ENCODE measurements at regions not wholly inside any gene's neighbourhood (a gene's known extent, or its start where the extent isn't known, plus 50 kb on each side); places are given as distances from the start of the nearest gene placed in this dataset.

GRCh38 chr16:5321930-5322329 is 224.3 kb upstream of the EEF2KMT start:
- Histone ChIP-seq H2BK5ac (ENCODE audit: low read depth, low read length, poor library complexity, severe bottlenecking) (no peak overlapping the region), H4K91ac (ENCODE audit: insufficient read depth, low read depth, low read length) (no peak overlapping the region), H3K79me1 (ENCODE audit: low read depth in 1 of 2, low read length in 2 of 2) (no peaks in the 10 kb centered on the region), H3K4ac (ENCODE audit: low read depth, low read length) (no peak overlapping the region), H3K56ac (ENCODE audit: extremely low read depth, insufficient read depth, low read length) (no peak overlapping the region), H3K27me3 (ENCODE audit: control insufficient read depth, insufficient read depth, low read length) (no peaks in the 10 kb centered on the region), H4K20me1 (ENCODE audit: insufficient read depth, low read length) (no peaks in the 10 kb centered on the region), H3K18ac (ENCODE audit: low read depth, low read length) (no peak overlapping the region), H3K9ac (ENCODE audit: low read depth, low read length) (no peak overlapping the region), H4K8ac (ENCODE audit: low read depth in 2 of 2, low read length in 2 of 2) (no peak overlapping the region), H2AK9ac (replicated peaks; ENCODE audit: low read depth, low read length, poor library complexity) (no peak overlapping the region), H3K27ac (ENCODE audit: insufficient read depth, low read length) (no peak overlapping the region), H3K36me3 (ENCODE audit: control insufficient read depth, insufficient read depth, low read length) (no peaks in the 10 kb centered on the region), H4K5ac (ENCODE audit: low read depth, low read length) (no peak overlapping the region), H3K23ac (ENCODE audit: low read depth, low read length) (no peak overlapping the region), H3K4me3 (ENCODE audit: insufficient read depth, low read depth, low read length) (no peak overlapping the region), H2BK20ac (ENCODE audit: low read depth, low read length) (no peak overlapping the region), H3K9me1 (ENCODE audit: insufficient read depth, low read length) (no peaks in the 10 kb centered on the region), H3K4me2 (ENCODE audit: low read depth, low read length) (no peak overlapping the region), H3K14ac (replicated peaks; ENCODE audit: low read depth, low read length) (no peak overlapping the region), H2BK15ac (ENCODE audit: low read depth, low read length) (no peak overlapping the region), H2AK5ac (ENCODE audit: low read depth, low read length) (no peak overlapping the region), H3K9me3 (ENCODE audit: control insufficient read depth, insufficient read depth, low read length) (peaks cover 21% of the 10 kb centered on the region), H2BK120ac (ENCODE audit: low read depth, low read length) (no peak overlapping the region), H2AFZ (replicated peaks; ENCODE audit: low read length, poor library complexity) (no peak overlapping the region), H3K4me1 (ENCODE audit: control insufficient read depth, insufficient read depth, low read length) (no peaks in the 10 kb centered on the region)
- intact Hi-C loops (cut with micrococcal nuclease) (no loop called here), dilution Hi-C loops (cut with HindIII; ENCODE audit: low sequenced_read_pairs, unreplicated experiment) (no loop called here), in situ Hi-C loops (cut with MboI; ENCODE audit: low sequenced_read_pairs) (no loop called here)
- DNase-seq (no peak), ATAC-seq (ENCODE audit: low read depth) (no peak)
- ChIA-PET POLR2A (ENCODE audit: unreplicated experiment) (no interaction called here), CTCF (interaction anchor here (0.6 kb wide), 1 partner anchor 141 kb away, joined by 4 read pairs; no protein-coding TSS in a partner anchor)
- BruUV-seq (replicated peaks), result no TSS peak
- 33% methylated on average over 1 of the region's 4 CpGs; no CpG with 5 or more reads in 1 of the 2 experiments for WGBS, 2 experiments (ENCODE audit: extremely low coverage in 2 of 2, insufficient read length in 1 of 2)
- TF ChIP-seq MXI1 (IDR thresholded peaks at IDR 0.05; ENCODE audit: borderline replicate concordance, low read depth, low read length), result no peak
- no peak for TF ChIP-seq NFE2L2 (IDR thresholded peaks at IDR 0.05; ENCODE audit: low read depth, low read length)
- no peak for TF ChIP-seq BHLHE40 (IDR thresholded peaks at IDR 0.05; ENCODE audit: low read depth, low read length)
